Vagina (tissue), 2 donors: ENCODE measurements at regions not wholly inside any gene's neighbourhood (a gene's known extent, or its start where the extent isn't known, plus 50 kb on each side); places are given as distances from the start of the nearest gene placed in this dataset.

Experiments used
- POLR2A ChIP-seq, 2 donors: fragments of 450-650 bp; IDR thresholded peaks; one replicate each; pipeline ENCODE4 v1.6.1; 2017; ENCODE audit warnings: antibody characterized with exemption in 2 of 2, mild to moderate bottlenecking in 2 of 2, moderate library complexity in 2 of 2
- POLR2AphosphoS5 ChIP-seq, 2 donors: sonication (generic); formaldehyde crosslinking; IDR thresholded peaks; one replicate each; pipeline ENCODE4 v1.9.0; 2017; ENCODE audit warnings: antibody characterized with exemption in 2 of 2, mild to moderate bottlenecking in 2 of 2, low read depth in 1 of 2; ENCODE audit not compliant: insufficient read depth in 1 of 2
- TF ChIP-seq, protein P1 (sequence below), 3 experiments: fragments of 450-650 bp in 2 of 3; fragments of 200-600 bp in 1 of 3; sonication (generic) in 1 of 3; IDR thresholded peaks; one replicate each; pipeline ENCODE4 v1.5.1; 2017 to 2019; ENCODE audit warnings: antibody characterized with exemption in 3 of 3, mild to moderate bottlenecking in 2 of 3, moderate library complexity in 2 of 3

DNA sequence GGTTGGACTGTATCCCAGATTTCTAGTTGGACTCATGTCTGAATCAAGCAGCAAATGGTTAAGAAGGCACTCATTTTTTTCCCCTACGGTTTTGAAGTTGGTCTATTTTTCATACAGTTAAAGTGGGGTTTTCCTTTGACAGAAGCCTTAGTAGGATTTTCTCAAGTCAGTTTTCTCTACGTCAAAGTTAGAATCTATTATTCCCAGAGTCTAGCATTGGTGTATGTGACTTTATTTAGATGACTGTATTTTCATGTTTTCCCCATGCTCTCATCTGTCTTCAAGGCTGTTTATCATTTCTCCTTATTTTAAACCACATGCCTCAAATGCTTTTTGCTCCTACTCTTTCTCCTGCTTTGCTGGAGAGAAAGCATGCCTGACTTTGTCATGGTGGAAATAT is 623.2 kb downstream of the CCSER2 start:
- TF ChIP-seq, protein P1, sequence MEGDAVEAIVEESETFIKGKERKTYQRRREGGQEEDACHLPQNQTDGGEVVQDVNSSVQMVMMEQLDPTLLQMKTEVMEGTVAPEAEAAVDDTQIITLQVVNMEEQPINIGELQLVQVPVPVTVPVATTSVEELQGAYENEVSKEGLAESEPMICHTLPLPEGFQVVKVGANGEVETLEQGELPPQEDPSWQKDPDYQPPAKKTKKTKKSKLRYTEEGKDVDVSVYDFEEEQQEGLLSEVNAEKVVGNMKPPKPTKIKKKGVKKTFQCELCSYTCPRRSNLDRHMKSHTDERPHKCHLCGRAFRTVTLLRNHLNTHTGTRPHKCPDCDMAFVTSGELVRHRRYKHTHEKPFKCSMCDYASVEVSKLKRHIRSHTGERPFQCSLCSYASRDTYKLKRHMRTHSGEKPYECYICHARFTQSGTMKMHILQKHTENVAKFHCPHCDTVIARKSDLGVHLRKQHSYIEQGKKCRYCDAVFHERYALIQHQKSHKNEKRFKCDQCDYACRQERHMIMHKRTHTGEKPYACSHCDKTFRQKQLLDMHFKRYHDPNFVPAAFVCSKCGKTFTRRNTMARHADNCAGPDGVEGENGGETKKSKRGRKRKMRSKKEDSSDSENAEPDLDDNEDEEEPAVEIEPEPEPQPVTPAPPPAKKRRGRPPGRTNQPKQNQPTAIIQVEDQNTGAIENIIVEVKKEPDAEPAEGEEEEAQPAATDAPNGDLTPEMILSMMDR (IDR thresholded peaks at IDR 0.05) = no peak
- TF ChIP-seq POLR2A (IDR thresholded peaks at IDR 0.05) (no peak), POLR2AphosphoS5 (IDR thresholded peaks at IDR 0.05; ENCODE audit: insufficient read depth in 1 of 2, low read depth in 1 of 2) (no peak)
